HG03175 (cell line): ENCODE measurements at regions not wholly inside any gene's neighbourhood (a gene's known extent, or its start where the extent isn't known, plus 50 kb on each side); places are given as distances from the start of the nearest gene placed in this dataset.

Source experiments
- ATAC-seq: cut with Tn5 transposase; IDR thresholded peaks from one replicate; pipeline ENCODE4 v1.9.1; 2021; ENCODE audit warnings: mild to moderate bottlenecking, moderate library complexity; ENCODE audit not compliant: unreplicated experiment

DNA sequence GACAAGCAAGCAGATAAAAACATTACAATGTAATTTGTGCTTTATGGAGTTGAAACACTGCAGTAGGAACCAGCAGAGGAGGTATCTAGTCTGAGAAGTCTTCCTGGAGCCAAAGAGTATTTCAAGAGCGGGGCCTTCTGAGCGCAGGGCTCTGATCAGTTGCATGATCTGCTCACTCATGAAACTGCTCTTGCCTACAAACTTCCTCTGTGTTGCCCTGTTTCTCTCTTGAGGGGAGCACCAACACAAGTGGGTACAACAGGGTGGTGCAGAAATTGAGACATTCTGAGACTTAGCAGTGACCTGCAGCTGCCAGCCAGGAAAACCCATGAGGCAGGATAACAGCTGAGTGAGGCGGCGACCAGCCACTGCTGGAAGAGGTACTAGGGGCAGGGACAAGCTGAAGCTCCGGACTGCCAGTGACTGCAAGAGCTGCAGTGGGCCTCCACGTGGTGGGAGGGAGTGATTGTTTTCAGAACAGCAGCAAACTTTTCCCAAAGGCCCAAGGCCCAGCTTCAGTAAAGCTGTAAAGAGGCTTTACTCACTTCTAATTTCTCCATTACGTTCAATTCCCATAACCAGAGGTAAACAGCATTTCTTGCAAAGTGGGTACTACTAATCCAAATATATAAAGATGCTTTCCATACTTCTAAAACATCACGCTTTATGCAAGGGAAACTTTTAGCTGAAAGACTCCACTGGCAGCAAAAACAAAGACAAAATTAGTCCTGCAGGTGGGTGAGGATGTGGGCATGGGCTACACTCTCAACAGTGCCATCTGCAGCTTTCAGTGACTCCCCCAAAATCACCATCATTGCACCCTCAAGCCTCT is 69.0 kb upstream of the LPP start:
- ATAC-seq = no peak

DNA sequence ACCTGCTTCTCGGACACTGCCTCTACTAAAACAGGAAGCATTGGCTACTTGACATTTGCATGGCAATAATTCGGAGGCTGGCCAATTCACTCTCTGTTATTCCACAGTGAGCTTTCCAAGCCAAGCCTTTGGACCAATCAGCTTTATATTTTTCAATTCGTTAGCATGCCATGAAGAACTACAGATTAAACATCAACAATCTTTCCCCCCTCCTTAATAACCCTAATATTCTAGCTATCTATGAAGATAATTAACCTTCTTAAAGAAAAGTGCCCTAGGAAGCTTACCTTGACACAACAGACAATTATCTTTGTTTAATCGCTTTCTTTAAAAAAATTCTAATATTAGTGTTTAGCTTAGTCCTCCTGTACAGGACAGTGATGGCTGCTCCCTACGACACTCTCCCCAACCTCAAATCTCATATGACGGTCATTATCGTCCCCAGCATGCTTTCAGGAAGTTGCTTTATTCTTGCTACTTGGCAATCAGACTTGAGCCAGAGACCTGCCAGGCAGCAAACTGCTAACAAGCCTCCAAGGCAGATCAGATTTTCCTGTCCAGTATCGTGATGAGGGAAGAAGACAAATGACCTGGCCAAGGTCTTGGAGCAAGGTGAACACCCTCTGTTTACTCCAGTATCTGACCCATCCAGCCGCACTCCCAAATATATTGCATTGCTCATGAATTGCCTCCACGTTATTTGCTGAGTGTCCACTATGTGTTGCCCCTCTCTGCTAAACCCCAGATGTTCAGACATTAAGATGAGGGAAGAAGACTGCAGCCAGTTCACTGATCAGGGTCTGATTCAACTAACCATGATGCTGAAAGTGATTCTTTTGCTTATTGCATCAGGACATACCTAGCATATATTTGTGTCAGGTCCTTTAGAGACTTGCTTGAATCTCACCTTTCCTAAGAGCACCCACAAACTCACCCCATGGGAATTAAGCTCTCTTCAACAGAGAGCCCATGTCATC is 68.1 kb upstream of the LPP start:
- no peak for ATAC-seq

DNA sequence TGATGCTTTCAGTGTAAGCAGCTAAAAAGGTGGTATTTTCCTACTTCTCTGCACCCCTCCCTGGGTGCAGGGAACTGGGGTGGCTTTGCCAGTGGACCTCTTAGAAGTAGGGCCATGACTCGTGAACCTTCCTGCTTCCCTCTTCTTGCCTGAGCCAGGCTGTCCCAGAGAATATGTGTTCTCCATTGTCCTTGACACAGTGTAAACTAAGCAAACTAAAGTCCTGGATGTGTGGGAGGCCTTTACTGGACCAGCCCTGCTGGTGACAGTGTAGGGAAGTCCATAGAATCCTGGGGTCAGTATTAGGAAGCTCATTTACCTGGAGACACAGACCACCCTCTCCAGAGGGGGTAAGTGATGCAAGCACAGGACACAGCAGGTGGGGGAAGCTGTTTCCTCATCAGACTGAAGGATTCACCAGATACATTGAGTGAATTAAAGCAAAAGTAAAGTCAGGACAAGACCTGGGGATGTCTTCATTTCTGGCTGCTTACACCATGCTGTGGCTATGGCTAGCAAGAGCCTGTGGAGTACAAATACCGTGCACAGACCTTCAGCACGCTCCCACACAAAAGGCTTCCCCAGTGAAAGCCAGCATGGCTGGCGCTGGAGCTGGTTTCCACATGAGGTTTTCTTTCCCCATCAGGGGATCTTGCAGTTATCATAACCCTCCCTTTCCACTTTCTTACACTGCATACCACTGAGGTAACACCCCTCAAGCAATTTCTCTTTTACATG is 64.8 kb upstream of the LPP start:
- ATAC-seq = no peak

DNA sequence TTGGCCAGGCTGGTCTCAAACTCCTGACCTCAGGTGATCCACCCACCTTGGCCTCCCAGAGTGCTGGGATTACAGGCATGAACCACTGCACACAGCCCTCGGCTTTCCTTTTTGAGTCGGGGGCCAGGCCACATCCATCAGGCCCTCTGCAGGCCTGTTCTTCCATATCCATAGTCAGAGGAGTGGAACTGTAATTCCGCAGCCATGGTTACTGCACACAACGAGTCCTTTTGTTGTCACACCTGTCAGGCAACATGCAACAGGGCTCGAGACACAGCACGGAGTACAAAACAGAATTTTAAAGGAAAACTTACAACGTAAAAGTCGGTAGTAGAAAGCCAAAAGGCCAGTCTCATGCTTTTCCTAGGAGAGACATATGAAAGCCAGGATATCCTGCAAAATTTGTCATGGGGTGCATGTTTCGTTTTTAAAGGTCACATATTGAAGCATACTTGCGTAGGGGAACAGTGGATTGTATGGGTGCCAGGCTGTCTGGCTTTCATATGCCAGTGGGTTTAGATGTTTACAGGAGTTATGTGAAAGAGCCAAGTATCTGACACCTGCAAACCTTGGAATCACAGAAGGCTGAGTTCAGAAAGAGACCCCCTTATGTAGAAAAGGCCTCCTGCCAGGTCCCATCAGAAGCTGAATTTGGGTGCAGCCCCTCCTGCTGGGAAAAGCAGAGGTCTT is 63.2 kb upstream of the LPP start:
- ATAC-seq = no peak

DNA sequence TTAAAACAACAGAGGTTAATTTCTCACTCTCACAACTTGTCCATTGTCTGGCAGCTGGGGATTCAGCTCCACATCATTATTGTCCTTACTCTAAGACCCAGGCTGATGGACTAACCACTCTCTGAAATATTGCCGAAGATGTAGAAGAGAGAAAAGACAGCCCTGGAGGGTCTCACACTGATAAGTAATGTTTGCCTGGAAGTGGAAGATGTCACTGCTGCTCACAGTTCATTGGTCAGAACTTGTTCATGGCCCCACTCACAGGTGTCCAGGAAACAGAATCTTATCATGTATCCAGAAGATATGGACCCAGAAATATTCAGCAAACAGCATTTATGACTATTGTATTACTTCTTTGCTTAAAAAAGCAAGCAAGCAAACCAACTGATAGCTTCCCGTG is 62.2 kb upstream of the LPP start:
- ATAC-seq = no peak

DNA sequence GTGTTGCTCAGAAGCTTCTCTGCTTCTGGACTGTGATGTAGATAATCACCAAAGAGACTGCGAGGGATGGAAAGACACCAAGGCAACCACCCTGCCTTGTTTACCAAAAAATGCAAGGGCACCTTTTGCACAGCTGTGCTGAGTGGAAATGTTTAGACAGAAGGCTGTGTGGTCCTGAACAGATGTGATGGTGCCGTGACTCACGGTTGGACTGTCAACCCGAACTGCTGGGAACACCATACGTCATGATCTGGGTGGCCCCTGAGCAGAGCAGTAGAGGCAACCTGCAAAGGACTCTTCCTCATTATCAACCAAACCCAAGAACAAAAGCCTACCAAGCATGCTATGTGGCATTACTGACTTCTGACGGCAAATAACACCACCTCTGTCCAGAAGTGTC is 61.3 kb upstream of the LPP start:
- ATAC-seq = no peak

DNA sequence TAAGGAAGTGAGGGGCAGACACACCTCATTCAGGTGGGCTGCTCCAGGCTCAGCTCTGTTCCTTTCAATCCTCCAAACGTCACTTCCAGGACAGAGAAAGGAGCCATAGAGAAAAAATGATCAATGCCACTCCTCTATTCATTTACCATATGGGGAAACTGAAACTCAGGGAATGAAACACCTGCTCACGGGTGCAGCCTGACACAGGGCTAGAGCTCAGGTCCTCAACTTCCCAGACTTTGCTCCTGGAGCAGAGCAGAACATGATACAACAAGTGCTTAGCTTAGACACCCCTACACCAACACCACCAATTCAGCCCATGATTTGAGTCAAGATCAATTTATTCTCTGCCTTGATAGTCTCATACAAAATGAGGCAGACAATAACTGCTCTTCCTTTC is 58.5 kb upstream of the LPP start:
- ATAC-seq = no peak

DNA sequence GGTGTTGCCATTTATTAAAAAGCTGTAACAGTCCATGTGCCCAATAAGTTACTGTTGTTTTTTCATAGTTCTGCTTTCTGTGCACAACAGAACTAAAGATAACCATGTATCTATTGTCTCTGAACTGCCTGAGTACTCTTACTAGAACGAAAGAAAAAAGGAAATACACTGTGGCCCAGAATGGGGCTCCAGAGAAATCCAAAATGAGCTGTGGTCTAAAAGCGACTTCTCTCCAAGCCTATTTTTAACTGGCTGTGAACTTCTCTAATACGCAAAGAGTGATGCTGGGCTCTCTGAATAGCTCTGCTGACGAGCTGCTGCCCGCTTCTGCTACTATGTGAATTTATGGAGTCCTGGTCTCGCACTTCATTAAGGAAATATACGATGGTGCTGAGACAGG is 56.2 kb upstream of the LPP start:
- no peak for ATAC-seq

DNA sequence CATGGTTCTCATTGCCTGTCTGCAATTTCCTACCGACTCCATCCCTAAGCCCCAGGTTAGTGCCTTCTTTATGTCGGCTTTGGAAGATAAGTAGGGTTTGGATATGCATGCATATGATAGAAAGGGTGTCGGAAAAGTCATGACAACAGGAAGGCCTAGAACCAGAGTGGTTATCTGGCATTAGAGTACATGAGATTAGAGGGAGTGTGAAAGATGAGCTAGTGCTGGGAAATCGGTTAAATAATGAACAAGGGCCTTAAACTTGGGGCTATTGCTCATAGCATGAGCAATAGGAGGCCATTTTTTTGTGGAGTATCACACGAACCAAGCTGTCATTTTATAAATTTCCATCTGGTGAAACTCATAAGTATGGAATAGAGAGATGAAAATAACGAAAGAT is 54.0 kb upstream of the LPP start:
- no peak for ATAC-seq

DNA sequence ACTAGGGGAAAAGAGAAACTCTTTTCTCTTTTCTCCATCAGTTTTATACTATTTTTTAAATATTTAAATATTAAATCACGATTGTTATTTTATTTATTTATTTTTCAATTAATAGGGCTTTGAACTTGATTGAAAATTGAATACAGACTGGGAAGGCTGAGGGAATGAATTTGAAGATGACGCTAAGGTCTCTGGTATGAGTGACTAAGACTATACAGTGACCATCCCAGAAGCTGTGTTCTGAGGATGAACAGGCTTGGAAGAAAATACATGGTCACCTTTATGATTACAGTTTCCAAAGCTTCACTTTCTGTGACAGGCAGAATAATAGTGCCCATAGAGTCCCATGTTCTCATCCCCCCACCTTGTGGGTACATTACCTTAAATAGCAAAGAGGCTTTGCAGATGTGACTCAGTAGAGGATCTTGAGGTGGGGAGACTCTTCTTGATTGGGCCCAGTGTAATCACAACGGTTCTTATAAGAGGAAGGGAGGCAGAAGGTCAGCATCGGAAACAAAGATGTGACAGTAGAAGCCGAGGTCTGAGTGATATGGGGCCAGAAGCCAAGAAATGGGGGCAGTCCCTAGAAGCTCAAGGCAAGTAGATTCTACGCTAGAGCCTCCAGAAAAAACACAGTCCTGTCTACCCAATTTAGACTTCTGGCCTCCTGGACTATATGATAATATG is 51.0 kb upstream of the LPP start:
- ATAC-seq = no peak

DNA sequence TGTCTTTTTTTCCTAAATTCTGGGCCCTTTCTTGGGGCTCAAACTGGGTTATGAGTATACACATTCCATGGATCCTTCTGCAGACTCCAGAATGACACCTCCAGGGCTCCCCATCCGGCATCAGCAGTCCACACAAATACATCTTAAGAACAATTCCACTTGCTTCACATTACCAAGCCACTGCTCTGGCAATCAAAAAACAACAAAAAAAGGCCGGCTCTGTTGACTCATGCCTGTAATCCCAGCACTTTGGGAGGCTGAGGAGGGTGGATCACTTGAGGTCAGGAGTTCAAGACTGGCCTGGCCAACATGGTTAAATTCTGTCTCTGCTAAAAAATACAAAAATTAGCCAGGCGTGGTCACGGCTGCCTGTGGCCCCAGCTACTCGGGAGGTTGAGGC is 49.9 kb upstream of the LPP start:
- ATAC-seq = no peak
